Gastrocnemius medialis (tissue), 4 donors: ENCODE measurements at regions not wholly inside any gene's neighbourhood (a gene's known extent, or its start where the extent isn't known, plus 50 kb on each side); places are given as distances from the start of the nearest gene placed in this dataset.
"Not testable (repeated sequence)": the region's sequence is repeated elsewhere in the genome, so short reads cannot be mapped to it uniquely, and the experiment has no call there.

Experiments used
- CTCF ChIP-seq, 5 experiments: fragments of 450-650 bp in 3 of 5; fragments of 200-600 bp in 2 of 5; sonication (generic) in 2 of 5; IDR thresholded peaks in 4 of 5; conservative IDR thresholded peaks in 1 of 5; 1 replicate in 4 of 5; 2 replicates in 1 of 5; pipeline ENCODE4 v1.5.1; 2016 to 2019; ENCODE audit warnings: antibody characterized with exemption in 5 of 5, mild to moderate bottlenecking in 3 of 5, moderate library complexity in 3 of 5
- POLR2A ChIP-seq, 2 donors: fragments of 450-650 bp; IDR thresholded peaks; one replicate each; pipeline ENCODE4 v1.6.1; 2017; ENCODE audit warnings: antibody characterized with exemption in 2 of 2, mild to moderate bottlenecking in 2 of 2, moderate library complexity in 2 of 2

GRCh38 chr3:102946445-102946844 lies 511.6 kb downstream of the ZPLD1 start:
- not testable (repeated sequence) for TF ChIP-seq CTCF (IDR thresholded peaks at IDR 0.05 in 4 of 5, conservative IDR thresholded peaks at IDR 0.05 in 1 of 5); POLR2A (IDR thresholded peaks at IDR 0.05)
